Natural killer cell treated with Interleukin-12 subunit alpha and Interleukin-12 subunit beta and Interleukin-15 and Interleukin-18, amount 100 ng/mL, for 72 hours (primary cell): ENCODE measurements at regions not wholly inside any gene's neighbourhood (a gene's known extent, or its start where the extent isn't known, plus 50 kb on each side); places are given as distances from the start of the nearest gene placed in this dataset.
"Not testable (repeated sequence)": the region's sequence is repeated elsewhere in the genome, so short reads cannot be mapped to it uniquely, and the experiment has no call there.

Experiments used
- ATAC-seq, 2 donors: fragments of 150-1000 bp; cut with Tn5 transposase in 1 of 2; sonication (Bioruptor Pico), chemical (Tn5 transposase) in 1 of 2; 2 replicates each; pipeline ENCODE4 v1.10.0; 2021
- DNase-seq: peaks from one replicate; pipeline ENCODE4 v3.0.0; 2022; ENCODE audit warnings: low spot score
- H3K27ac Mint-ChIP-seq, 2 donors: 1 replicate in 1 of 2; 2 replicates in 1 of 2; pipeline ENCODE4 v1.8.0; 2022; ENCODE audit warnings: mixed read lengths in 2 of 2, mild to moderate bottlenecking in 1 of 2, moderate library complexity in 1 of 2
- H3K27me3 Mint-ChIP-seq, 2 donors: 1 replicate in 1 of 2; 2 replicates in 1 of 2; pipeline ENCODE4 v1.8.0; 2022; ENCODE audit warnings: mixed read lengths in 2 of 2
- H3K36me3 Mint-ChIP-seq: one replicate; pipeline ENCODE4 v1.8.0; 2022; ENCODE audit warnings: mixed read lengths
- H3K4me1 Mint-ChIP-seq, 2 donors: 1 replicate in 1 of 2; 2 replicates in 1 of 2; pipeline ENCODE4 v1.8.0; 2022; ENCODE audit warnings: low read depth in 2 of 2, mixed read lengths in 2 of 2, mild to moderate bottlenecking in 1 of 2
- H3K4me3 Mint-ChIP-seq: one replicate; pipeline ENCODE4 v1.8.0; 2022; ENCODE audit warnings: mixed read lengths
- H3K9me3 Mint-ChIP-seq: 2 replicates; pipeline ENCODE4 v1.8.0; 2022; ENCODE audit warnings: mixed read lengths

GRCh38 chr13:46498650-46499049, 54.3 kb upstream of the LRCH1 start:
- ATAC-seq (no peak), DNase-seq (no peak)
- no peak overlapping the region for H3K4me3 Mint-ChIP-seq

GRCh38 chr13:46496086-46496485, 56.9 kb upstream of the LRCH1 start:
- H3K27ac Mint-ChIP-seq, result no peak overlapping the region
- H3K9me3 Mint-ChIP-seq, result no peaks in the 10 kb centered on the region
- no peak overlapping the region for H3K4me3 Mint-ChIP-seq
- ATAC-seq (no peak), DNase-seq (no peak)
- peaks cover 2 to 5% of the 10 kb centered on the region in 2 donors for H3K27me3 Mint-ChIP-seq
- no peaks in the 10 kb centered on the region for H3K4me1 Mint-ChIP-seq
- no peaks in the 10 kb centered on the region for H3K36me3 Mint-ChIP-seq

More at GRCh38 chr13:46498650-46499049, 54.3 kb upstream of the LRCH1 start:
- Mint-ChIP-seq H3K36me3 (no peaks in the 10 kb centered on the region), H3K9me3 (no peaks in the 10 kb centered on the region), H3K27me3 (peaks cover 0 to 5% of the 10 kb centered on the region in 2 donors), H3K4me1 (no peaks in the 10 kb centered on the region), H3K27ac (no peak overlapping the region)

GRCh38 chr13:46495651-46496050, 57.3 kb upstream of the LRCH1 start:
- H3K4me3 Mint-ChIP-seq, result no peak overlapping the region

GRCh38 chr13:46495066-46495465, 57.9 kb upstream of the LRCH1 start:
- DNase-seq (no peak), ATAC-seq (no peak)
- Mint-ChIP-seq H3K27ac (no peak overlapping the region), H3K36me3 (no peaks in the 10 kb centered on the region), H3K4me3 (no peak overlapping the region), H3K9me3 (no peaks in the 10 kb centered on the region), H3K4me1 (no peaks in the 10 kb centered on the region), H3K27me3 (peaks cover 5 to 8% of the 10 kb centered on the region in 2 donors)

More at GRCh38 chr13:46495651-46496050, 57.3 kb upstream of the LRCH1 start:
- DNase-seq (no peak), ATAC-seq (no peak)
- H3K27me3 Mint-ChIP-seq, result peaks cover 3 to 5% of the 10 kb centered on the region in 2 donors
- H3K4me1 Mint-ChIP-seq, result no peaks in the 10 kb centered on the region
- H3K27ac Mint-ChIP-seq, result no peak overlapping the region
- H3K36me3 Mint-ChIP-seq, result no peaks in the 10 kb centered on the region
- no peaks in the 10 kb centered on the region for H3K9me3 Mint-ChIP-seq

- H3K27ac Mint-ChIP-seq, result no peak overlapping the region
- DNase-seq (no peak), ATAC-seq (no peak)
- H3K4me3 Mint-ChIP-seq, result no peak overlapping the region
- H3K36me3 Mint-ChIP-seq, result no peaks in the 10 kb centered on the region
- H3K27me3 Mint-ChIP-seq, result peaks cover 5 to 10% of the 10 kb centered on the region in 2 donors
- H3K4me1 Mint-ChIP-seq, result no peaks in the 10 kb centered on the region
- no peaks in the 10 kb centered on the region for H3K9me3 Mint-ChIP-seq
Observed at GRCh38 chr13:46492946-46493345, 60.0 kb upstream of the LRCH1 start.

GRCh38 chr13:46491641-46492040, 61.3 kb upstream of the LRCH1 start:
- peaks cover 5 to 10% of the 10 kb centered on the region in 2 donors for H3K27me3 Mint-ChIP-seq
- DNase-seq (no peak), ATAC-seq (no peak)
- no peaks in the 10 kb centered on the region for H3K36me3 Mint-ChIP-seq
- H3K4me3 Mint-ChIP-seq, result no peak overlapping the region
- no peaks in the 10 kb centered on the region for H3K9me3 Mint-ChIP-seq
- H3K4me1 Mint-ChIP-seq, result no peaks in the 10 kb centered on the region
- no peak overlapping the region for H3K27ac Mint-ChIP-seq

GRCh38 chr13:46490713-46491112, 62.3 kb upstream of the LRCH1 start:
- peaks cover 5 to 10% of the 10 kb centered on the region in 2 donors for H3K27me3 Mint-ChIP-seq
- peak in 1 of 2 donors; percentile 69 for ATAC-seq
- H3K4me3 Mint-ChIP-seq, H3K36me3 Mint-ChIP-seq, H3K27ac Mint-ChIP-seq, H3K4me1 Mint-ChIP-seq, H3K9me3 Mint-ChIP-seq, DNase-seq: not testable (repeated sequence)

- H3K9me3 Mint-ChIP-seq, result no peaks in the 10 kb centered on the region
- H3K36me3 Mint-ChIP-seq, result peaks cover 7% of the 10 kb centered on the region
- H3K27ac Mint-ChIP-seq, result no peak overlapping the region
- no peak overlapping the region for H3K4me3 Mint-ChIP-seq
- no peak for ATAC-seq
- DNase-seq, result no peak
- no peaks in the 10 kb centered on the region for H3K4me1 Mint-ChIP-seq
- H3K27me3 Mint-ChIP-seq, result peaks cover 5 to 10% of the 10 kb centered on the region in 2 donors
Observed at GRCh38 chr13:46490129-46490528, 62.8 kb upstream of the LRCH1 start.

- peaks cover 5 to 9% of the 10 kb centered on the region in 2 donors for H3K27me3 Mint-ChIP-seq
- DNase-seq (no peak), ATAC-seq (no peak)
- no peak overlapping the region for H3K27ac Mint-ChIP-seq
- H3K36me3 Mint-ChIP-seq, result peaks cover 11% of the 10 kb centered on the region
- no peak overlapping the region for H3K4me3 Mint-ChIP-seq
- H3K9me3 Mint-ChIP-seq, result peaks cover 1% of the 10 kb centered on the region
- H3K4me1 Mint-ChIP-seq, result no peaks in the 10 kb centered on the region
Observed at GRCh38 chr13:46489586-46490023, 63.4 kb upstream of the LRCH1 start.

GRCh38 chr13:46487748-46488147, 65.2 kb upstream of the LRCH1 start:
- ATAC-seq (no peak), DNase-seq (no peak)
- peaks cover 15% of the 10 kb centered on the region for H3K36me3 Mint-ChIP-seq
- no peak overlapping the region for H3K27ac Mint-ChIP-seq
- peaks cover 4% of the 10 kb centered on the region for H3K9me3 Mint-ChIP-seq
- peaks cover 5 to 8% of the 10 kb centered on the region in 2 donors for H3K27me3 Mint-ChIP-seq
- no peak overlapping the region for H3K4me3 Mint-ChIP-seq
- no peaks in the 10 kb centered on the region for H3K4me1 Mint-ChIP-seq

- peaks cover 5 to 12% of the 10 kb centered on the region in 2 donors for H3K27me3 Mint-ChIP-seq
- H3K36me3 Mint-ChIP-seq, result peaks cover 15% of the 10 kb centered on the region
- H3K9me3 Mint-ChIP-seq, result peaks cover 4% of the 10 kb centered on the region
- DNase-seq (no peak), ATAC-seq (no peak)
- no peak overlapping the region for H3K27ac Mint-ChIP-seq
- no peak overlapping the region for H3K4me3 Mint-ChIP-seq
- H3K4me1 Mint-ChIP-seq, result no peaks in the 10 kb centered on the region
Observed at GRCh38 chr13:46486270-46486669, 66.7 kb upstream of the LRCH1 start.

GRCh38 chr13:46484561-46484960, 68.4 kb upstream of the LRCH1 start:
- Mint-ChIP-seq H3K27ac (no peak overlapping the region), H3K4me3 (no peak overlapping the region), H3K9me3 (peaks cover 4% of the 10 kb centered on the region), H3K4me1 (no peaks in the 10 kb centered on the region), H3K36me3 (peaks cover 15% of the 10 kb centered on the region), H3K27me3 (peaks cover 5 to 8% of the 10 kb centered on the region in 2 donors)
- no peak for ATAC-seq
- DNase-seq, result no peak

GRCh38 chr13:46481166-46481565, 71.8 kb upstream of the LRCH1 start:
- peaks cover 4% of the 10 kb centered on the region for H3K9me3 Mint-ChIP-seq
- H3K27ac Mint-ChIP-seq, result no peak overlapping the region
- H3K4me1 Mint-ChIP-seq, result no peaks in the 10 kb centered on the region
- peaks cover 10 to 18% of the 10 kb centered on the region in 2 donors for H3K27me3 Mint-ChIP-seq
- DNase-seq (no peak), ATAC-seq (no peak)
- peaks cover 11% of the 10 kb centered on the region for H3K36me3 Mint-ChIP-seq
- H3K4me3 Mint-ChIP-seq, result no peak overlapping the region

GRCh38 chr13:46480131-46480530, 72.8 kb upstream of the LRCH1 start:
- H3K27ac Mint-ChIP-seq, result no peak overlapping the region

GRCh38 chr13:46479691-46480090, 73.3 kb upstream of the LRCH1 start:
- peaks cover 5% of the 10 kb centered on the region for H3K36me3 Mint-ChIP-seq
- ATAC-seq (no peak), DNase-seq (no peak)
- H3K4me1 Mint-ChIP-seq, result no peaks in the 10 kb centered on the region
- H3K4me3 Mint-ChIP-seq, result no peak overlapping the region
- peaks cover 3% of the 10 kb centered on the region for H3K9me3 Mint-ChIP-seq
- peaks cover 10 to 18% of the 10 kb centered on the region in 2 donors for H3K27me3 Mint-ChIP-seq
- H3K27ac Mint-ChIP-seq, result no peak overlapping the region

More at GRCh38 chr13:46480131-46480530, 72.8 kb upstream of the LRCH1 start:
- Mint-ChIP-seq H3K4me3 (no peak overlapping the region), H3K4me1 (no peaks in the 10 kb centered on the region), H3K36me3 (peaks cover 8% of the 10 kb centered on the region), H3K9me3 (peaks cover 4% of the 10 kb centered on the region), H3K27me3 (peaks cover 10 to 18% of the 10 kb centered on the region in 2 donors)
- ATAC-seq (no peak), DNase-seq (no peak)
